Peyer's patch (tissue), 4 donors: ENCODE measurements at regions not wholly inside any gene's neighbourhood (a gene's known extent, or its start where the extent isn't known, plus 50 kb on each side); places are given as distances from the start of the nearest gene placed in this dataset.

Source experiments
- CTCF ChIP-seq, 6 experiments: fragments of 450-650 bp in 4 of 6; fragments of 200-600 bp in 2 of 6; sonication (generic) in 1 of 6; IDR thresholded peaks; one replicate each; pipeline ENCODE4 v1.5.1; 2017 to 2019; ENCODE audit warnings: antibody characterized with exemption in 6 of 6, mild to moderate bottlenecking in 3 of 6, moderate library complexity in 1 of 6
- POLR2A ChIP-seq, 2 donors: fragments of 450-650 bp; IDR thresholded peaks; one replicate each; pipeline ENCODE4 v1.5.1; 2017; ENCODE audit warnings: antibody characterized with exemption in 2 of 2, mild to moderate bottlenecking in 2 of 2, moderate library complexity in 2 of 2

DNA sequence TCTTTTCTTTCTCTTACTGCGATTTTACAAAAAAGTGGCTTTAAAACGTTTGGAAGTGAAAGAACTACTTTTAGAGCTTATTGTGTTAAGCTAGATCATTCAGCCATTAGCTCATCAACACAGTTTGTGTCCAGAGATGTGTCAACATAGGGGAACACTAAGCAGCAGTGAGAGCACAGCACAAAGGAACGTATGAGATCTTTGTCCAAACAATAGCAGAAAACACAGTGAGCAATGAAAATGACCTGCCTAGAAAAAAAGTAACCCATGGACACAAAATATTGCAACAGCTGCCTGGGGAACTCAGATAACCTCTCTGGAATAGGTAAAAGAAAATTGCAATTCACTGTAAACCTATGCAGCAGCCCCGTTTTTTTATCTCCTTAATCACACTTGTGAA is 372.5 kb downstream of the ARHGEF28 start:
- no peak for TF ChIP-seq CTCF (IDR thresholded peaks at IDR 0.05)
- no peak for TF ChIP-seq POLR2A (IDR thresholded peaks at IDR 0.05)
